Glutamatergic neuron (in vitro differentiated cells): ENCODE measurements at regions not wholly inside any gene's neighbourhood (a gene's known extent, or its start where the extent isn't known, plus 50 kb on each side); places are given as distances from the start of the nearest gene placed in this dataset.

ENCODE experiments used
- DNase-seq: peaks from one replicate; pipeline ENCODE4 v3.0.0; 2022
- H3K27ac Mint-ChIP-seq: one replicate; pipeline ENCODE4 v1.8.0; 2020; ENCODE audit warnings: mild to moderate bottlenecking, mixed read lengths, inconsistent platforms; ENCODE audit not compliant: unreplicated experiment
- H3K27me3 Mint-ChIP-seq: one replicate; pipeline ENCODE4 v1.8.0; 2020; ENCODE audit warnings: mild to moderate bottlenecking, moderate library complexity, mixed read lengths, inconsistent platforms; ENCODE audit not compliant: unreplicated experiment
- H3K36me3 Mint-ChIP-seq: one replicate; pipeline ENCODE4 v1.8.0; 2020; ENCODE audit warnings: mild to moderate bottlenecking, mixed read lengths, inconsistent platforms; ENCODE audit not compliant: unreplicated experiment
- H3K4me1 Mint-ChIP-seq: one replicate; pipeline ENCODE4 v1.8.0; 2020; ENCODE audit warnings: mild to moderate bottlenecking, low read depth, mixed read lengths, inconsistent platforms; ENCODE audit not compliant: unreplicated experiment
- H3K4me3 Mint-ChIP-seq: one replicate; pipeline ENCODE4 v1.8.0; 2020; ENCODE audit warnings: mild to moderate bottlenecking, mixed read lengths, inconsistent platforms; ENCODE audit not compliant: unreplicated experiment
- H3K9me3 Mint-ChIP-seq: one replicate; pipeline ENCODE4 v1.8.0; 2020; ENCODE audit warnings: mild to moderate bottlenecking, moderate library complexity, mixed read lengths, inconsistent platforms; ENCODE audit not compliant: unreplicated experiment
- TF ChIP-seq, protein P1 (sequence below): fragments of 200-600 bp; sonication (generic); IDR thresholded peaks from one replicate; pipeline ENCODE4 v1.5.0; 2021; ENCODE audit not compliant: partially characterized antibody, unreplicated experiment

DNA sequence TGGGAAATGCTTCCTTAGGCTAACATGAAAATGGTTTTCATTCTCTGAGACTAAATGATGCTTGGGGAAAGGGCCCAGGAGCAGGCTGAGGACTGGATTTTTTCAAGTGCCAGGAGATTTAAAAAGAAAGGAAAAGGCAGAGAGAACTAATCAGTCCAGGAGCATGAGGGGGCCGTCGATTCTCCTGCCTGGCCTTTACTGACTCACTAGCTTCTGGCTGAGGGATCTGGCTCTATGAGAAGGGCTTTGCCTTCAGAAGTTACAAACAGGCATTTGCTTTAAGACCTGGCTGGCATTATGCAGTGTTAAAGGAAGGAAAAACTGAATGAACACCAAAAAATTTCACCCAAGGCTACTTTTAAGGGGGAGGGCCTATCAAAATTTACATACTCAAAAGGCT is 359.2 kb downstream of the PBX1 start:
- H3K4me1 Mint-ChIP-seq: peaks cover 6% of the 10 kb centered on the region
- H3K27me3 Mint-ChIP-seq: no peaks in the 10 kb centered on the region
- TF ChIP-seq, protein P1, sequence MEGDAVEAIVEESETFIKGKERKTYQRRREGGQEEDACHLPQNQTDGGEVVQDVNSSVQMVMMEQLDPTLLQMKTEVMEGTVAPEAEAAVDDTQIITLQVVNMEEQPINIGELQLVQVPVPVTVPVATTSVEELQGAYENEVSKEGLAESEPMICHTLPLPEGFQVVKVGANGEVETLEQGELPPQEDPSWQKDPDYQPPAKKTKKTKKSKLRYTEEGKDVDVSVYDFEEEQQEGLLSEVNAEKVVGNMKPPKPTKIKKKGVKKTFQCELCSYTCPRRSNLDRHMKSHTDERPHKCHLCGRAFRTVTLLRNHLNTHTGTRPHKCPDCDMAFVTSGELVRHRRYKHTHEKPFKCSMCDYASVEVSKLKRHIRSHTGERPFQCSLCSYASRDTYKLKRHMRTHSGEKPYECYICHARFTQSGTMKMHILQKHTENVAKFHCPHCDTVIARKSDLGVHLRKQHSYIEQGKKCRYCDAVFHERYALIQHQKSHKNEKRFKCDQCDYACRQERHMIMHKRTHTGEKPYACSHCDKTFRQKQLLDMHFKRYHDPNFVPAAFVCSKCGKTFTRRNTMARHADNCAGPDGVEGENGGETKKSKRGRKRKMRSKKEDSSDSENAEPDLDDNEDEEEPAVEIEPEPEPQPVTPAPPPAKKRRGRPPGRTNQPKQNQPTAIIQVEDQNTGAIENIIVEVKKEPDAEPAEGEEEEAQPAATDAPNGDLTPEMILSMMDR: no peak
- no peak for DNase-seq
- no peaks in the 10 kb centered on the region for H3K36me3 Mint-ChIP-seq
- H3K9me3 Mint-ChIP-seq: no peaks in the 10 kb centered on the region
- H3K27ac Mint-ChIP-seq: no peak overlapping the region
- no peak overlapping the region for H3K4me3 Mint-ChIP-seq

DNA sequence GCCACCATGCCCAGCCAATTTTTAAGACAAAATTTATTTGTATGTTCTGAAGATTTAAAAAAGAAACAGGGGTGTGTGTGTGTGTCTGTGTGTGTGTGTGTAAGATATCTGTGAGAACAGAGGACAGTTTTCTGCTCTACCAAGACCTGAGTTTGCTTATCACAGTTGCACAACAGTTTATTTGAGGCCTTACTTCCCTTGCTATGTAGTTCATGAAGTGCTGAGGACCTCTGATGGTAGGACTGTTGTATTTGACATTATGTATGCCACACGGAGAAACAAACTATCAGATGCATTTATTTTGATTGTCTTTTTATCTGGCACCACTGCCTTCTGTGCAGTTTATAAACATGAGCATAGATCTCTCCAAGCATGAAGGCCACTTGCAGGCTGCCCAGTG is 355.2 kb downstream of the PBX1 start:
- TF ChIP-seq, protein P1: no peak
- H3K4me3 Mint-ChIP-seq: no peak overlapping the region
- H3K9me3 Mint-ChIP-seq: no peaks in the 10 kb centered on the region

DNA sequence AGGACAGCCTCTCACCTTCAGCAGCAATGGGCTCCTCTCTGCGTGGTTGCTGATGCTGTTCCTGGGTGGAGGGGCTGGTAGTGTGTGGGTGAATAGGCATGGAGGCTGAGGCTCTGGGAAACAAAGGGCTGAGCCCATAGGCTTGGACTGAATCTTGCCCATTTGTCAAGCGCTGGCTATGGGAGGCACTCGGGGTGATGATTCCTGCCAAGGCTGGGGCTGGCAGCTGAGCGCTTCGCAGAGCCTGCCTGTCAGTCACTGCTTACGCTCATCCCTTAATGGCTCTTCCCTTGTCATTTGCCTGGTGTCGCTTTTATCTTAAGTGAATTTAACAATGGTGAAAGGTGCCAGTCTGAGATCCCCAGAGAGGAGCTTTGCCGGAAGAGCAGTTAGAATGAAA is 353.3 kb downstream of the PBX1 start:
- Mint-ChIP-seq H3K4me1 (peaks cover 2% of the 10 kb centered on the region), H3K4me3 (no peak overlapping the region), H3K36me3 (no peaks in the 10 kb centered on the region), H3K9me3 (no peaks in the 10 kb centered on the region), H3K27ac (no peak overlapping the region), H3K27me3 (no peaks in the 10 kb centered on the region)
- DNase-seq: no peak
- TF ChIP-seq, protein P1: no peak

More for the DNA sequence above, 355.2 kb downstream of the PBX1 start:
- no peak for DNase-seq
- peaks cover 2% of the 10 kb centered on the region for H3K4me1 Mint-ChIP-seq
- H3K27ac Mint-ChIP-seq: no peak overlapping the region
- no peaks in the 10 kb centered on the region for H3K36me3 Mint-ChIP-seq
- no peaks in the 10 kb centered on the region for H3K27me3 Mint-ChIP-seq

DNA sequence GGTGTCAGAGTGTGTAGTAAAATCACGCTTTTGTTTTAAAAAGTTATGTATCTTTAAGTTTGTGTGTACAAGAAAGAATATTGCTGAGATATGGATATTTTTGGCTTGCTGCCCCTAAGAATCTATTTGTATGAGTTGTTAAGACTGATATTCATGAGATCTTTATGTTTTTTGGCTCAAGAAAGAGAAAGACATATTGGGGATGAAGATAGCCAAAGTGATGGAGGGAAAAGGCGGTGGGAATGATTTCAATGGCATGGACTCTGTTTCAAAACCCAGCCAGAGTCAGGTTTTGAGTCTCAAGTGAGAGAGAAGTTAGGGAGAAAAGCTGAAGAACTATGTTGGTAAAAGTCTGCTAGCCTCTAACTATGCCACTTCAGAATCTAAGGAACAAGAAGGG is 351.7 kb downstream of the PBX1 start:
- Mint-ChIP-seq H3K4me1 (peaks cover 2% of the 10 kb centered on the region), H3K27me3 (no peaks in the 10 kb centered on the region), H3K36me3 (no peaks in the 10 kb centered on the region), H3K4me3 (no peak overlapping the region), H3K9me3 (no peaks in the 10 kb centered on the region), H3K27ac (no peak overlapping the region)
- TF ChIP-seq, protein P1: no peak
- no peak for DNase-seq

DNA sequence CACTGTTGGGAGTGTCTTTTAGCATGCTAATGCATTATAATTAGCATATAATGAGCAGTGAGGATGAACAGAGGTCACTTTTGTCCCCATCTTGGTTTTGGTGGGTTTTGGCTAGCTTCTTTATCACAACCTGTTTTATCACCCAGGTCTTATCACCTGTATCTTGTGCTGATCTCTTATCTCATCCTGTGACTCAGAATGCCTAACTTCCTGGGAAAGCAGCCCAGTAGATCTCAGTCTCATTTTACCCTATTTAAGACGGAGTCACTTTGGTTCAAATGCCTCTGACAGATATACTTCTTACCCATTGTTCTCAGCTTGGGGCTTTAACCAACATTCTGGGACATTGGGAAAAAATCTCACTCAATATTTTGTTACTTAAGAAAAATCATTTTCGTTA is 348.7 kb downstream of the PBX1 start:
- TF ChIP-seq, protein P1: no peak
- Mint-ChIP-seq H3K27ac (no peak overlapping the region), H3K9me3 (no peaks in the 10 kb centered on the region), H3K4me1 (no peaks in the 10 kb centered on the region), H3K4me3 (no peak overlapping the region), H3K36me3 (no peaks in the 10 kb centered on the region), H3K27me3 (no peaks in the 10 kb centered on the region)
- DNase-seq: no peak
